Fibroblast of lung (primary cell): ENCODE measurements at regions not wholly inside any gene's neighbourhood (a gene's known extent, or its start where the extent isn't known, plus 50 kb on each side); places are given as distances from the start of the nearest gene placed in this dataset.

Experiments used
- CTCF ChIP-seq, 2 donors: IDR thresholded peaks in 1 of 2; conservative IDR thresholded peaks in 1 of 2; 1 replicate in 1 of 2; 2 replicates in 1 of 2; pipeline ENCODE4 v1.5.1; 2011 to 2012; ENCODE audit warnings: low read length in 2 of 2, control low read depth in 1 of 2, inconsistent platforms in 1 of 2, low read depth in 1 of 2, mild to moderate bottlenecking in 1 of 2
- EZH2 ChIP-seq: IDR thresholded peaks from 2 replicates; pipeline ENCODE4 v1.5.1; 2012; ENCODE audit warnings: low read length, control low read depth, mild to moderate bottlenecking; ENCODE audit errors: missing control alignments

GRCh38 chr20:11212902-11213301 lies 539.1 kb upstream of the JAG1 start:
- TF ChIP-seq CTCF (conservative IDR thresholded peaks at IDR 0.05 in 1 of 2, IDR thresholded peaks at IDR 0.05 in 1 of 2; ENCODE audit: low read depth in 1 of 2, low read length in 2 of 2) (no peak), EZH2 (no peak)
